ENCODE measurements at regions not wholly inside any gene's neighbourhood (a gene's known extent, or its start where the extent isn't known, plus 50 kb on each side); places are given as distances from the start of the nearest gene placed in this dataset.

GRCh38 chr7:46147871-46148270 lies 226.8 kb upstream of the IGFBP3 start:
- Mint-ChIP-seq H3K4me1 (no peaks in the 10 kb centered on the region), H3K4me3 (no peak overlapping the region), H3K9me3 (ENCODE audit: insufficient read depth) (no peaks in the 10 kb centered on the region), H3K27ac (no peak overlapping the region), H3K27me3 (no peaks in the 10 kb centered on the region)
- DNase-seq: no peak
- Histone ChIP-seq H4K20me1 (ENCODE audit: control insufficient read depth, insufficient read depth, low read length, poor library complexity, severe bottlenecking) (no peaks in the 10 kb centered on the region), H3K4me3 (ENCODE audit: control extremely low read depth in 1 of 5, extremely low read depth in 1 of 5, insufficient read depth in 1 of 5, low read depth in 2 of 5, low read length in 4 of 5) (no peak overlapping the region), H3K27ac (ENCODE audit: low read length in 2 of 2) (no peak overlapping the region), H3K9me3 (ENCODE audit: control extremely low read depth in 1 of 3, control insufficient read depth in 2 of 3, insufficient read depth in 1 of 3, low read length in 2 of 3) (no peaks in the 10 kb centered on the region), H3K79me2 (ENCODE audit: control insufficient read depth, insufficient read depth, low read length) (no peaks in the 10 kb centered on the region), H2AFZ (ENCODE audit: insufficient read depth, low read depth, low read length, poor library complexity, severe bottlenecking) (no peak overlapping the region), H3K36me3 (replicated peaks in 1 of 2; ENCODE audit: control extremely low read depth in 1 of 2, control insufficient read depth in 1 of 2, extremely low read depth in 1 of 2, insufficient read depth in 2 of 2, low read length in 1 of 2) (no peaks in the 10 kb centered on the region), H3K9ac (ENCODE audit: low read length) (no peak overlapping the region), H3K27me3 (replicated peaks in 1 of 4; ENCODE audit: control extremely low read depth in 1 of 4, control insufficient read depth in 3 of 4, insufficient read depth in 4 of 4, low read length in 3 of 4) (no peaks in the 10 kb centered on the region), H3K4me1 (ENCODE audit: control insufficient read depth in 2 of 2, insufficient read depth in 2 of 2, low read length in 2 of 2) (no peaks in the 10 kb centered on the region), H3K4me2 (replicated peaks; ENCODE audit: low read depth, low read length, poor library complexity, severe bottlenecking) (no peak overlapping the region)
- ChIA-PET POLR2A (no interaction called here), CTCF (no interaction called here)
- no peak for ATAC-seq (ENCODE audit: low read depth)
- intact Hi-C loops (cut with micrococcal nuclease): no loop called here
- TF ChIP-seq CTCF (IDR thresholded peaks at IDR 0.05) (no peak), EZH2 (IDR thresholded peaks at IDR 0.05; ENCODE audit: borderline replicate concordance, insufficient read depth, low read depth, low read length, poor library complexity, severe bottlenecking) (no peak)
- no CpG with 5 or more reads among the region's 2 CpGs for WGBS (ENCODE audit: insufficient coverage)

GRCh38 chr7:46146454-46147255 lies 225.6 kb upstream of the IGFBP3 start:
- no peaks in the 10 kb centered on the region for H3K79me2 ChIP-seq (ENCODE audit: control insufficient read depth, insufficient read depth, low read length)
- CTCF ChIA-PET: no interaction called here
- no peaks in the 10 kb centered on the region for H3K9me3 ChIP-seq (ENCODE audit: control extremely low read depth in 1 of 3, control insufficient read depth in 2 of 3, insufficient read depth in 1 of 3, low read length in 2 of 3)
- H3K4me1 ChIP-seq (ENCODE audit: control insufficient read depth in 2 of 2, insufficient read depth in 2 of 2, low read length in 2 of 2): no peaks in the 10 kb centered on the region
- H3K27ac Mint-ChIP-seq: no peak overlapping the region
- H3K4me3 Mint-ChIP-seq: no peak overlapping the region
- no peaks in the 10 kb centered on the region for H3K36me3 ChIP-seq (replicated peaks in 1 of 2; ENCODE audit: control extremely low read depth in 1 of 2, control insufficient read depth in 1 of 2, extremely low read depth in 1 of 2, insufficient read depth in 2 of 2, low read length in 1 of 2)
- H2AFZ ChIP-seq (ENCODE audit: insufficient read depth, low read depth, low read length, poor library complexity, severe bottlenecking): no peak overlapping the region
- H3K4me2 ChIP-seq (replicated peaks; ENCODE audit: low read depth, low read length, poor library complexity, severe bottlenecking): no peak overlapping the region
- H4K20me1 ChIP-seq (ENCODE audit: control insufficient read depth, insufficient read depth, low read length, poor library complexity, severe bottlenecking): no peaks in the 10 kb centered on the region
- no peaks in the 10 kb centered on the region for H3K4me1 Mint-ChIP-seq
- H3K9ac ChIP-seq (ENCODE audit: low read length): no peak overlapping the region
- POLR2A ChIA-PET: no interaction called here
- TF ChIP-seq EZH2 (IDR thresholded peaks at IDR 0.05; ENCODE audit: borderline replicate concordance, insufficient read depth, low read depth, low read length, poor library complexity, severe bottlenecking) (no peak), CTCF (IDR thresholded peaks at IDR 0.05) (no peak)
- H3K9me3 Mint-ChIP-seq (ENCODE audit: insufficient read depth): no peaks in the 10 kb centered on the region
- H3K4me3 ChIP-seq (ENCODE audit: control extremely low read depth in 1 of 5, extremely low read depth in 1 of 5, insufficient read depth in 1 of 5, low read depth in 2 of 5, low read length in 4 of 5): no peak overlapping the region
- no peaks in the 10 kb centered on the region for H3K27me3 ChIP-seq (replicated peaks in 1 of 4; ENCODE audit: control extremely low read depth in 1 of 4, control insufficient read depth in 3 of 4, insufficient read depth in 4 of 4, low read length in 3 of 4)
- intact Hi-C loops (cut with micrococcal nuclease): no loop called here
- H3K27me3 Mint-ChIP-seq: no peaks in the 10 kb centered on the region
- WGBS (ENCODE audit: insufficient coverage): 68% methylated on average over 6 of the region's 11 CpGs
- no peak for DNase-seq
- ATAC-seq (ENCODE audit: low read depth): no peak
- no peak overlapping the region for H3K27ac ChIP-seq (ENCODE audit: low read length in 2 of 2)
